Keratinocyte (primary cell): ENCODE measurements at regions not wholly inside any gene's neighbourhood (a gene's known extent, or its start where the extent isn't known, plus 50 kb on each side); places are given as distances from the start of the nearest gene placed in this dataset.
A peak's percentile ranks its signal among the peaks of the same experiment; 100 is the strongest.

Experiments
- DNase-seq: peaks from one replicate; pipeline ENCODE4 v3.0.0-alpha.2; 2011; ENCODE audit warnings: low read depth, missing footprints, low spot score
- FAIRE-seq: peaks from 2 replicates; lab custom pipeline; 2011; peaks lifted over from hg19 to GRCh38; lab: Jason Lieb, UNC
- H2AFZ ChIP-seq: 2 replicates; pipeline ENCODE4 v1.6.0; 2012; ENCODE audit warnings: low read length, control low read depth, inconsistent platforms; ENCODE audit not compliant: control insufficient read depth
- H3K27ac ChIP-seq: 2 replicates; pipeline ENCODE4 v1.5.1; 2011; ENCODE audit warnings: low read length; ENCODE audit not compliant: control insufficient read depth, insufficient read depth
- H3K27me3 ChIP-seq: 3 replicates; pipeline ENCODE4 v1.6.0; 2011; ENCODE audit warnings: low read length; ENCODE audit not compliant: control insufficient read depth, insufficient read depth; ENCODE audit errors: extremely low read depth
- H3K36me3 ChIP-seq, 2 experiments: 2 replicates in 1 of 2; 3 replicates in 1 of 2; pipeline ENCODE4 v1.5.1; 2011; ENCODE audit warnings: low read length in 2 of 2, mild to moderate bottlenecking in 1 of 2; ENCODE audit not compliant: control insufficient read depth in 2 of 2, insufficient read depth in 2 of 2; ENCODE audit errors: extremely low read depth in 1 of 2
- H3K4me1 ChIP-seq: 3 replicates; pipeline ENCODE4 v1.5.1; 2011; ENCODE audit warnings: low read length; ENCODE audit not compliant: control insufficient read depth, insufficient read depth; ENCODE audit errors: extremely low read depth
- H3K4me2 ChIP-seq: 3 replicates; pipeline ENCODE4 v1.6.0; 2011; ENCODE audit warnings: low read depth, low read length; ENCODE audit not compliant: control insufficient read depth, insufficient read depth; ENCODE audit errors: extremely low read depth
- H3K4me3 ChIP-seq, 3 experiments: fragments of 200-600 bp in 1 of 3; sonication (generic) in 1 of 3; 2 replicates in 2 of 3; 3 replicates in 1 of 3; pipeline ENCODE4 v1.5.1; 2011 to 2016; ENCODE audit warnings: low read length in 3 of 3, mild to moderate bottlenecking in 3 of 3, control low read depth in 2 of 3, inconsistent platforms in 1 of 3, low read depth in 1 of 3, mixed read lengths in 1 of 3, mixed run types in 1 of 3, moderate library complexity in 1 of 3; ENCODE audit not compliant: control insufficient read depth in 2 of 3, insufficient read depth in 2 of 3; ENCODE audit errors: extremely low read depth in 1 of 3
- H3K79me2 ChIP-seq: 2 replicates; pipeline ENCODE4 v1.6.0; 2012; ENCODE audit warnings: low read length; ENCODE audit not compliant: control insufficient read depth, insufficient read depth
- H3K9ac ChIP-seq: 3 replicates; pipeline ENCODE4 v1.6.0; 2011; ENCODE audit warnings: low read length; ENCODE audit not compliant: control insufficient read depth, insufficient read depth; ENCODE audit errors: extremely low read depth
- H3K9me1 ChIP-seq: 3 replicates; pipeline ENCODE4 v1.6.0; 2011; ENCODE audit warnings: low read length; ENCODE audit not compliant: control insufficient read depth, insufficient read depth; ENCODE audit errors: extremely low read depth
- H3K9me3 ChIP-seq: 2 replicates; pipeline ENCODE4 v1.5.1; 2012; ENCODE audit warnings: low read depth, low read length; ENCODE audit not compliant: control insufficient read depth
- H4K20me1 ChIP-seq: 3 replicates; pipeline ENCODE4 v1.6.0; 2011; ENCODE audit warnings: low read length; ENCODE audit not compliant: control insufficient read depth, insufficient read depth; ENCODE audit errors: extremely low read depth
- CTCF ChIP-seq, 3 experiments: IDR thresholded peaks in 1 of 3; conservative IDR thresholded peaks in 1 of 3; optimal IDR thresholded peaks in 1 of 3; 2 replicates in 2 of 3; 3 replicates in 1 of 3; pipeline versions ENCODE3 to v1.5.1; 2011; ENCODE audit warnings: low read length in 3 of 3, mild to moderate bottlenecking in 3 of 3, moderate library complexity in 2 of 3, control low read depth in 1 of 3, inconsistent platforms in 1 of 3; ENCODE audit not compliant: insufficient read depth in 2 of 3; ENCODE audit errors: extremely low read depth in 1 of 3
- EZH2 ChIP-seq: IDR thresholded peaks from one replicate; pipeline ENCODE4 v1.6.1; 2012; ENCODE audit warnings: inconsistent platforms, mild to moderate bottlenecking, low read length, moderate library complexity
- dilution Hi-C: fragments of 300-500 bp; cut with MboI; formaldehyde crosslinking; loops from one replicate; pipeline ENCODE4 v1.7.0; 2020; ENCODE audit warnings: low sequenced_read_pairs; ENCODE audit not compliant: extremely low pct_ligation_motif_present

- Histone ChIP-seq H3K4me1 (no peaks in the 10 kb centered on the region), H3K9me1 (no peaks in the 10 kb centered on the region), H3K4me3 (no peak overlapping the region), H4K20me1 (no peaks in the 10 kb centered on the region), H3K9ac (no peak overlapping the region), H3K36me3 (no peaks in the 10 kb centered on the region), H3K79me2 (no peaks in the 10 kb centered on the region), H3K27ac (no peak overlapping the region), H3K27me3 (no peaks in the 10 kb centered on the region), H2AFZ (no peak overlapping the region), H3K9me3 (no peaks in the 10 kb centered on the region), H3K4me2 (no peak overlapping the region)
- dilution Hi-C loops: loop anchor here (25.0 kb wide), 1 partner anchor 347 kb away; no protein-coding TSS in a partner anchor
- DNase-seq (no peak), FAIRE-seq (no peak)
- no peak for TF ChIP-seq CTCF (optimal IDR thresholded peaks at IDR 0.05 in 1 of 3, IDR thresholded peaks at IDR 0.05 in 1 of 3, conservative IDR thresholded peaks at IDR 0.05 in 1 of 3; ENCODE audit: extremely low read depth in 1 of 3, insufficient read depth in 2 of 3, low read length in 3 of 3)
- TF ChIP-seq EZH2: no peak
Observed at GRCh38 chr9:18184401-18184800, 289.6 kb upstream of the ADAMTSL1 start.

GRCh38 chr9:18185196-18185595 lies 288.8 kb upstream of the ADAMTSL1 start:
- no peaks in the 10 kb centered on the region for H4K20me1 ChIP-seq
- H3K9me1 ChIP-seq: no peaks in the 10 kb centered on the region
- DNase-seq: no peak
- H3K4me2 ChIP-seq: no peak overlapping the region
- H3K27me3 ChIP-seq: no peaks in the 10 kb centered on the region
- H3K9me3 ChIP-seq: no peaks in the 10 kb centered on the region
- H3K4me3 ChIP-seq: no peak overlapping the region
- no peak overlapping the region for H3K9ac ChIP-seq
- H3K79me2 ChIP-seq: no peaks in the 10 kb centered on the region
- H3K36me3 ChIP-seq: no peaks in the 10 kb centered on the region
- H3K4me1 ChIP-seq: no peaks in the 10 kb centered on the region
- no peak overlapping the region for H3K27ac ChIP-seq
- dilution Hi-C loops: loop anchor here (25.0 kb wide), 1 partner anchor 348 kb away; no protein-coding TSS in a partner anchor
- H2AFZ ChIP-seq: no peak overlapping the region
- no peak for TF ChIP-seq EZH2
- peak; percentile 9 for FAIRE-seq

DNA sequence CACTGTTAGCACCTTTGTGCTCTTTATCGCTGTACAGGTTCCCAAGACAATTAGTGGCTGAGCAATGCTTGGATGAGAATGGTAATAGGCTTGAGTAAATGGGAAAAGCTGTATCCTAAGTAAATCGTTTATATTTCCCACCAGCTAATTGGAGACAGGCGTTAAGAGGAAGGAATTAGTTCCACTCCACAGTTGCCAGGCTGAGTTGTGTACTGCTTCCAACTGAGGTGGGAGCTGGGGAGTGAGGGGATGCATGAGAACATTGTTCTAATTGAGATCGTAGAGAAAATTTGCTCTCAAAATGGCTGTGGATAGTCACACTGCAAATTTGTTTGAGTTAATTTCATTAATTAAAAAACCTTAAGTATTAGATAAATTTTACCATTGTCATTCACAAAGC lies 285.0 kb upstream of the ADAMTSL1 start:
- Histone ChIP-seq H3K79me2 (no peaks in the 10 kb centered on the region), H3K36me3 (no peaks in the 10 kb centered on the region), H3K9ac (no peak overlapping the region), H2AFZ (no peak overlapping the region), H3K4me2 (no peak overlapping the region), H3K9me1 (no peaks in the 10 kb centered on the region), H3K27ac (no peak overlapping the region), H3K4me1 (no peaks in the 10 kb centered on the region), H3K9me3 (no peaks in the 10 kb centered on the region), H3K27me3 (no peaks in the 10 kb centered on the region), H4K20me1 (no peaks in the 10 kb centered on the region), H3K4me3 (no peak overlapping the region)
- DNase-seq: no peak
- TF ChIP-seq EZH2: no peak
- no peak for TF ChIP-seq CTCF (optimal IDR thresholded peaks at IDR 0.05 in 1 of 3, IDR thresholded peaks at IDR 0.05 in 1 of 3, conservative IDR thresholded peaks at IDR 0.05 in 1 of 3; ENCODE audit: extremely low read depth in 1 of 3, insufficient read depth in 2 of 3, low read length in 3 of 3)
- no peak for FAIRE-seq
- dilution Hi-C loops: loop anchor here (25.0 kb wide), 1 partner anchor 352 kb away; no protein-coding TSS in a partner anchor
